ENCODE measurements at regions not wholly inside any gene's neighbourhood (a gene's known extent, or its start where the extent isn't known, plus 50 kb on each side); places are given as distances from the start of the nearest gene placed in this dataset.
"Not testable (repeated sequence)": the region's sequence is repeated elsewhere in the genome, so short reads cannot be mapped to it uniquely, and the experiment has no call there.

GRCh38 chr12:67107751-67108269 is 161.3 kb upstream of the CAND1 start:
- H3K4me3 Mint-ChIP-seq, result no peak overlapping the region
- Histone ChIP-seq H3K9me3 (ENCODE audit: low read length) (no peaks in the 10 kb centered on the region), H3K27me3 (ENCODE audit: insufficient read depth, low read length, poor library complexity, severe bottlenecking) (no peaks in the 10 kb centered on the region), H3K4me1 (ENCODE audit: insufficient read depth, low read length) (no peaks in the 10 kb centered on the region), H3K27ac (ENCODE audit: low read depth, low read length) (no peak overlapping the region), H3K4me3 (ENCODE audit: low read length) (no peak overlapping the region), H3K36me3 (ENCODE audit: insufficient read depth, low read length) (no peaks in the 10 kb centered on the region)
- CTCF ChIA-PET, result no interaction called here
- no peaks in the 10 kb centered on the region for H3K4me1 Mint-ChIP-seq
- peaks cover 19 to 28% (median 21%) of the 10 kb centered on the region in 5 donors for H3K9me3 Mint-ChIP-seq
- peaks cover 0 to 7% (median 3%) of the 10 kb centered on the region in 3 donors for H3K36me3 Mint-ChIP-seq
- POLR2A ChIA-PET, result no interaction called here
- H3K27me3 Mint-ChIP-seq, result peaks cover 11 to 22% of the 10 kb centered on the region in 2 donors
- no peak for DNase-seq
- H3K27ac Mint-ChIP-seq, result no peak overlapping the region

GRCh38 chr12:67110345-67110744 is 158.8 kb upstream of the CAND1 start:
- H3K36me3 Mint-ChIP-seq; H3K27me3 ChIP-seq (ENCODE audit: insufficient read depth, low read length, poor library complexity, severe bottlenecking); H3K27ac ChIP-seq (ENCODE audit: low read depth, low read length); DNase-seq; H3K36me3 ChIP-seq (ENCODE audit: insufficient read depth, low read length); H3K27ac Mint-ChIP-seq; POLR2A ChIA-PET; H3K4me3 ChIP-seq (ENCODE audit: low read length); CTCF ChIA-PET; H3K9me3 ChIP-seq (ENCODE audit: low read length); H3K4me1 Mint-ChIP-seq; H3K4me3 Mint-ChIP-seq; H3K4me1 ChIP-seq (ENCODE audit: insufficient read depth, low read length): not testable (repeated sequence)
- Mint-ChIP-seq H3K27me3 (peaks cover 18 to 36% of the 10 kb centered on the region in 2 donors), H3K9me3 (peaks cover 18 to 26% (median 20%) of the 10 kb centered on the region in 5 donors)

GRCh38 chr12:67111182-67111581 is 158.0 kb upstream of the CAND1 start:
- no peaks in the 10 kb centered on the region for H3K27me3 ChIP-seq (ENCODE audit: insufficient read depth, low read length, poor library complexity, severe bottlenecking)
- H3K27ac ChIP-seq (ENCODE audit: low read depth, low read length), result no peak overlapping the region
- H3K4me3 Mint-ChIP-seq, result no peak overlapping the region
- H3K9me3 Mint-ChIP-seq, result peaks cover 9 to 17% (median 12%) of the 10 kb centered on the region in 5 donors
- no peaks in the 10 kb centered on the region for H3K4me1 ChIP-seq (ENCODE audit: insufficient read depth, low read length)
- ChIA-PET POLR2A (no interaction called here), CTCF (no interaction called here)
- no peaks in the 10 kb centered on the region for H3K4me1 Mint-ChIP-seq
- no peaks in the 10 kb centered on the region for H3K9me3 ChIP-seq (ENCODE audit: low read length)
- no peak for DNase-seq
- H3K36me3 Mint-ChIP-seq, result peaks cover 0 to 7% (median 3%) of the 10 kb centered on the region in 3 donors
- peaks cover 18 to 34% of the 10 kb centered on the region in 2 donors for H3K27me3 Mint-ChIP-seq
- no peaks in the 10 kb centered on the region for H3K36me3 ChIP-seq (ENCODE audit: insufficient read depth, low read length)
- H3K4me3 ChIP-seq (ENCODE audit: low read length), result no peak overlapping the region
- H3K27ac Mint-ChIP-seq, result no peak overlapping the region

GRCh38 chr12:67112586-67112985 is 156.6 kb upstream of the CAND1 start:
- CTCF ChIA-PET, result no interaction called here
- Histone ChIP-seq H3K4me3 (ENCODE audit: low read length) (no peak overlapping the region), H3K27me3 (ENCODE audit: insufficient read depth, low read length, poor library complexity, severe bottlenecking) (no peaks in the 10 kb centered on the region), H3K9me3 (ENCODE audit: low read length) (no peaks in the 10 kb centered on the region), H3K4me1 (ENCODE audit: insufficient read depth, low read length) (no peaks in the 10 kb centered on the region), H3K36me3 (ENCODE audit: insufficient read depth, low read length) (no peaks in the 10 kb centered on the region), H3K27ac (ENCODE audit: low read depth, low read length) (no peak overlapping the region)
- Mint-ChIP-seq H3K9me3 (peaks cover 0 to 4% (median 0%) of the 10 kb centered on the region in 5 donors), H3K36me3 (peaks cover 0 to 2% (median 0%) of the 10 kb centered on the region in 3 donors), H3K4me1 (no peaks in the 10 kb centered on the region), H3K4me3 (no peak overlapping the region), H3K27ac (no peak overlapping the region), H3K27me3 (peaks cover 18 to 35% of the 10 kb centered on the region in 2 donors)
- POLR2A ChIA-PET, result no interaction called here
- no peak for DNase-seq

- no peaks in the 10 kb centered on the region for H3K36me3 Mint-ChIP-seq
- H3K27ac Mint-ChIP-seq, result no peak overlapping the region
- no peak overlapping the region for H3K4me3 ChIP-seq (ENCODE audit: low read length)
- POLR2A ChIA-PET, result no interaction called here
- H3K27me3 ChIP-seq (ENCODE audit: insufficient read depth, low read length, poor library complexity, severe bottlenecking), result no peaks in the 10 kb centered on the region
- H3K4me3 Mint-ChIP-seq, result no peak overlapping the region
- H3K4me1 Mint-ChIP-seq, result no peaks in the 10 kb centered on the region
- H3K9me3 Mint-ChIP-seq, result no peaks in the 10 kb centered on the region
- no peak overlapping the region for H3K27ac ChIP-seq (ENCODE audit: low read depth, low read length)
- CTCF ChIA-PET, result no interaction called here
- DNase-seq, result no peak
- no peaks in the 10 kb centered on the region for H3K36me3 ChIP-seq (ENCODE audit: insufficient read depth, low read length)
- peaks cover 16 to 41% of the 10 kb centered on the region in 2 donors for H3K27me3 Mint-ChIP-seq
- H3K9me3 ChIP-seq (ENCODE audit: low read length), result no peaks in the 10 kb centered on the region
- no peaks in the 10 kb centered on the region for H3K4me1 ChIP-seq (ENCODE audit: insufficient read depth, low read length)
These were observed 153.0 kb upstream of the CAND1 start for GRCh38 chr12:67116134-67116533.

- no peaks in the 10 kb centered on the region for H3K9me3 ChIP-seq (ENCODE audit: low read length)
- Mint-ChIP-seq H3K27ac (no peak overlapping the region), H3K27me3 (peaks cover 12 to 21% of the 10 kb centered on the region in 2 donors), H3K36me3 (no peaks in the 10 kb centered on the region), H3K4me1 (no peaks in the 10 kb centered on the region), H3K4me3 (no peak overlapping the region), H3K9me3 (no peaks in the 10 kb centered on the region)
- H3K4me1 ChIP-seq (ENCODE audit: insufficient read depth, low read length), result no peaks in the 10 kb centered on the region
- H3K4me3 ChIP-seq (ENCODE audit: low read length), result no peak overlapping the region
- H3K36me3 ChIP-seq (ENCODE audit: insufficient read depth, low read length), result no peaks in the 10 kb centered on the region
- CTCF ChIA-PET, result no interaction called here
- DNase-seq, result no peak
- no peak overlapping the region for H3K27ac ChIP-seq (ENCODE audit: low read depth, low read length)
- POLR2A ChIA-PET, result no interaction called here
- H3K27me3 ChIP-seq (ENCODE audit: insufficient read depth, low read length, poor library complexity, severe bottlenecking), result no peaks in the 10 kb centered on the region
These were observed 146.6 kb upstream of the CAND1 start for GRCh38 chr12:67122584-67122983.

- Histone ChIP-seq H3K27ac (ENCODE audit: low read depth, low read length) (no peak overlapping the region), H3K27me3 (ENCODE audit: insufficient read depth, low read length, poor library complexity, severe bottlenecking) (no peaks in the 10 kb centered on the region), H3K4me3 (ENCODE audit: low read length) (no peak overlapping the region), H3K4me1 (ENCODE audit: insufficient read depth, low read length) (no peaks in the 10 kb centered on the region), H3K9me3 (ENCODE audit: low read length) (no peaks in the 10 kb centered on the region), H3K36me3 (ENCODE audit: insufficient read depth, low read length) (no peaks in the 10 kb centered on the region)
- no peak overlapping the region for H3K4me3 Mint-ChIP-seq
- no peak for DNase-seq
- peaks cover 0 to 2% (median 0%) of the 10 kb centered on the region in 5 donors for H3K9me3 Mint-ChIP-seq
- H3K4me1 Mint-ChIP-seq, result no peaks in the 10 kb centered on the region
- ChIA-PET POLR2A (no interaction called here), CTCF (no interaction called here)
- H3K27me3 Mint-ChIP-seq, result peaks cover 7 to 31% of the 10 kb centered on the region in 2 donors
- no peak overlapping the region for H3K27ac Mint-ChIP-seq
- H3K36me3 Mint-ChIP-seq, result no peaks in the 10 kb centered on the region
These were observed 131.9 kb upstream of the CAND1 start for GRCh38 chr12:67137256-67137655.

- POLR2A ChIA-PET, result no interaction called here
- no peaks in the 10 kb centered on the region for H3K9me3 ChIP-seq (ENCODE audit: low read length)
- CTCF ChIA-PET, result interaction anchor here (1.2 kb wide), 1 partner anchor 14 kb away, joined by 3 read pairs; no protein-coding TSS in a partner anchor
- H3K4me1 Mint-ChIP-seq, result no peaks in the 10 kb centered on the region
- peak overlapping the region in 1 of 8 donors; percentile 33 for H3K27ac Mint-ChIP-seq
- H3K9me3 Mint-ChIP-seq, result no peaks in the 10 kb centered on the region
- H3K27me3 Mint-ChIP-seq, result peaks cover 10 to 26% of the 10 kb centered on the region in 2 donors
- no peaks in the 10 kb centered on the region for H3K36me3 ChIP-seq (ENCODE audit: insufficient read depth, low read length)
- H3K4me1 ChIP-seq (ENCODE audit: insufficient read depth, low read length), result no peaks in the 10 kb centered on the region
- no peak for DNase-seq
- no peak overlapping the region for H3K27ac ChIP-seq (ENCODE audit: low read depth, low read length)
- H3K4me3 ChIP-seq (ENCODE audit: low read length), result no peak overlapping the region
- no peak overlapping the region for H3K4me3 Mint-ChIP-seq
- no peaks in the 10 kb centered on the region for H3K36me3 Mint-ChIP-seq
- H3K27me3 ChIP-seq (ENCODE audit: insufficient read depth, low read length, poor library complexity, severe bottlenecking), result no peaks in the 10 kb centered on the region
These were observed 127.7 kb upstream of the CAND1 start for GRCh38 chr12:67141296-67142018.

Measured in CD8-positive, alpha-beta memory T cell (primary cell).